K562 (cell line): ENCODE measurements at regions not wholly inside any gene's neighbourhood (a gene's known extent, or its start where the extent isn't known, plus 50 kb on each side); places are given as distances from the start of the nearest gene placed in this dataset.

ENCODE experiments used
- ATAC-seq: fragments of 200-7000 bp; cut with Tn5 transposase; 3 replicates; pipeline ENCODE4 v1.9.1; 2020; ENCODE audit warnings: moderate library complexity
- BruUV-seq: library from RNA; stranded (reverse); fragments of 400-500 nt; replicated peaks from 2 replicates; lab custom pipeline; 2021; lab: Mats Ljungman, UMichigan
- CTCF ChIA-PET: fragments of 300-600 bp; formaldehyde crosslinking; extraction: SDS; loops from one replicate; lab custom pipeline; 2021; ENCODE audit warnings: low intra/inter-chr PET ratio; lab: Yijun Ruan, JAX
- POLR2A ChIA-PET: fragments of 300-600, 350-650 bp; sonication (Branson Sonifier 250); formaldehyde crosslinking; extraction: SDS; loops from one replicate; lab custom pipeline; 2021; ENCODE audit warnings: antibody characterized with exemption, inconsistent platforms; lab: Yijun Ruan, JAX
- DNase-seq, 4 experiments: peaks; one replicate each; pipeline versions ENCODE4 v3.0.0 to v3.0.0-alpha.2; 2011 to 2018; ENCODE audit warnings: low spot score in 3 of 4, mixed read lengths in 3 of 4; ENCODE audit errors: extremely low read depth in 1 of 4
- FAIRE-seq: peaks from 2 replicates; lab custom pipeline; 2011; peaks lifted over from hg19 to GRCh38; lab: Jason Lieb, UNC
- H2AFZ ChIP-seq: 2 replicates; pipeline ENCODE4 v1.6.0; 2011; ENCODE audit warnings: low read depth, low read length, control low read depth, inconsistent platforms
- H3K27ac ChIP-seq: fragments of 200-600 bp; 3 replicates; pipeline ENCODE4 v1.8.0; 2011; ENCODE audit warnings: low read depth, mild to moderate bottlenecking, control low read depth, inconsistent platforms, low read length, moderate library complexity, mixed read lengths; ENCODE audit errors: extremely low read depth
- H3K27me3 ChIP-seq, 2 experiments: fragments of 300-600 bp in 1 of 2; 2 replicates in 1 of 2; 3 replicates in 1 of 2; pipeline versions ENCODE4 v1.6.0 to v1.8.0; 2011; ENCODE audit warnings: inconsistent platforms in 2 of 2, low read length in 2 of 2, mild to moderate bottlenecking in 1 of 2, mixed read lengths in 1 of 2, moderate library complexity in 1 of 2; ENCODE audit not compliant: control insufficient read depth in 2 of 2, insufficient read depth in 2 of 2
- H3K36me3 ChIP-seq: fragments of 300-600 bp; 3 replicates; pipeline ENCODE4 v1.8.0; 2011; ENCODE audit warnings: mild to moderate bottlenecking, low read length, inconsistent platforms; ENCODE audit not compliant: control insufficient read depth, insufficient read depth
- H3K4me1 ChIP-seq, 2 experiments: fragments of 200-600 bp in 1 of 2; replicated peaks in 1 of 2; 2 replicates in 1 of 2; 3 replicates in 1 of 2; pipeline versions ENCODE4 v1.5.1 to v1.8.0; 2011; ENCODE audit warnings: inconsistent platforms in 2 of 2, low read length in 2 of 2, mild to moderate bottlenecking in 1 of 2, mixed read lengths in 1 of 2, moderate library complexity in 1 of 2; ENCODE audit not compliant: control insufficient read depth in 2 of 2, insufficient read depth in 2 of 2
- H3K4me2 ChIP-seq: 2 replicates; pipeline ENCODE4 v1.6.1; 2011; ENCODE audit warnings: low read length, control low read depth, inconsistent platforms, mixed read lengths; ENCODE audit not compliant: insufficient read depth
- H3K4me3 ChIP-seq: fragments of 200-600 bp; sonication (generic), shearing (Covaris generic); 2 replicates; pipeline ENCODE4 v1.5.1; 2016; ENCODE audit warnings: control low read depth, inconsistent platforms
- H3K79me2 ChIP-seq: fragments of 200-600 bp; 3 replicates; pipeline ENCODE4 v1.8.0; 2011; ENCODE audit warnings: low read length, inconsistent platforms; ENCODE audit not compliant: control insufficient read depth, insufficient read depth
- H3K9ac ChIP-seq, 2 experiments: 2 replicates each; pipeline versions ENCODE4 v1.6.0 to v1.6.1; 2011; ENCODE audit warnings: low read depth in 2 of 2, low read length in 2 of 2, control low read depth in 1 of 2, inconsistent platforms in 1 of 2, mild to moderate bottlenecking in 1 of 2, mixed read lengths in 1 of 2; ENCODE audit not compliant: insufficient read depth in 1 of 2
- H3K9me1 ChIP-seq: one replicate; pipeline ENCODE4 v1.6.0; 2011; ENCODE audit warnings: inconsistent platforms, mild to moderate bottlenecking, low read length, moderate library complexity; ENCODE audit not compliant: control insufficient read depth, insufficient read depth
- H3K9me3 ChIP-seq: replicated peaks from 2 replicates; pipeline ENCODE4 v1.5.1; 2011; ENCODE audit warnings: low read depth, low read length, inconsistent platforms; ENCODE audit not compliant: control insufficient read depth, insufficient read depth
- H4K20me1 ChIP-seq: replicated peaks from 2 replicates; pipeline ENCODE4 v1.6.1; 2011; ENCODE audit warnings: low read length, inconsistent platforms, mixed read lengths; ENCODE audit not compliant: control insufficient read depth, insufficient read depth
- BRCA1 ChIP-seq, 2 experiments: fragments of 450-650 bp in 1 of 2; sonication (generic) in 1 of 2; formaldehyde crosslinking in 1 of 2; IDR thresholded peaks; 2 replicates each; pipeline versions ENCODE4 v1.5.0 to v1.6.1; 2017 to 2020; ENCODE audit warnings: mild to moderate bottlenecking in 1 of 2, missing genetic modification reagents in 1 of 2
- CBFB ChIP-seq: sonication (generic); formaldehyde crosslinking; IDR thresholded peaks from 2 replicates; pipeline ENCODE4 v1.4.0; 2020; ENCODE audit warnings: mild to moderate bottlenecking, missing genetic modification reagents
- GMEB1 ChIP-seq: fragments of 250-450 bp; sonication (Bioruptor Pico); IDR thresholded peaks from 2 replicates; pipeline ENCODE4 v1.4.0; 2020; ENCODE audit warnings: mild to moderate bottlenecking
- NCOA2 ChIP-seq, 2 experiments: fragments of 450-650 bp; IDR thresholded peaks; 2 replicates each; pipeline ENCODE4 v1.6.1; 2018; ENCODE audit warnings: mild to moderate bottlenecking in 2 of 2, moderate library complexity in 1 of 2; ENCODE audit not compliant: partially characterized antibody in 2 of 2
- WHSC1 ChIP-seq: IDR thresholded peaks from one replicate; pipeline ENCODE4 v1.6.1; 2012; ENCODE audit warnings: low read length, control low read depth, inconsistent platforms
- ZFP36 ChIP-seq: fragments of 150-350 bp; IDR thresholded peaks from 2 replicates; pipeline ENCODE4 v1.6.1; 2018; ENCODE audit warnings: low read length, low read depth; ENCODE audit not compliant: partially characterized antibody
- ZNF318 ChIP-seq, 2 experiments: fragments of 450-650 bp; IDR thresholded peaks; 2 replicates each; pipeline ENCODE4 v1.6.1; 2016; ENCODE audit warnings: mild to moderate bottlenecking in 2 of 2, borderline replicate concordance in 1 of 2, low read depth in 1 of 2, moderate library complexity in 1 of 2
- ZNF354B ChIP-seq: fragments of 250-450 bp; sonication (Bioruptor Pico); IDR thresholded peaks from 2 replicates; pipeline ENCODE4 v1.4.0; 2020
- ZNF740 ChIP-seq, 3 experiments: fragments of 200-800 bp in 1 of 3; sonication (Bioruptor generic) in 1 of 3; sonication (generic) in 1 of 3; formaldehyde crosslinking in 1 of 3; IDR thresholded peaks; 2 replicates each; pipeline versions ENCODE4 v1.6.1 to v1.8.0; 2016 to 2022; ENCODE audit warnings: mild to moderate bottlenecking in 2 of 3, missing compliant biosample characterization in 2 of 3, missing genetic modification characterization in 2 of 3, missing genetic modification reagents in 1 of 3
- WGBS: fragments of 100-300 bp; shearing (Covaris generic); methylation state at CpG from one replicate; pipeline ENCODE4 v1.1.6; 2016; ENCODE audit warnings: low coverage, mixed read lengths; ENCODE audit not compliant: insufficient coverage; ENCODE audit errors: missing lambda C conversion rate; 5-methylcytosine and 5-hydroxymethylcytosine counted together
- in situ Hi-C: fragments of 300-500 bp; cut with MboI; formaldehyde crosslinking; loops from 4 replicates; pipeline ENCODE4 v1.15.0; 2018; ENCODE audit warnings: inconsistent platforms, mixed read lengths
- intact Hi-C: fragments of 100-400 bp; cut with micrococcal nuclease; formaldehyde crosslinking; loops from 2 replicates; pipeline ENCODE4 v1.14.2; 2022

- H3K4me1 ChIP-seq, result no peaks in the 10 kb centered on the region
- no peak overlapping the region for H3K9ac ChIP-seq
- no peak overlapping the region for H2AFZ ChIP-seq
- DNase-seq, result no peak
- no peaks in the 10 kb centered on the region for H3K9me1 ChIP-seq
- H3K9me3 ChIP-seq, result no peaks in the 10 kb centered on the region
- intact Hi-C loops, result no loop called here
- ChIA-PET POLR2A (no interaction called here), CTCF (no interaction called here)
- no peaks in the 10 kb centered on the region for H3K27me3 ChIP-seq
- ATAC-seq, result no peak
- H4K20me1 ChIP-seq, result no peaks in the 10 kb centered on the region
- H3K27ac ChIP-seq, result no peak overlapping the region
- no peak overlapping the region for H3K4me2 ChIP-seq
- FAIRE-seq, result no peak
- H3K79me2 ChIP-seq, result no peaks in the 10 kb centered on the region
- no peaks in the 10 kb centered on the region for H3K36me3 ChIP-seq
- no peak overlapping the region for H3K4me3 ChIP-seq
- in situ Hi-C loops, result no loop called here
- 12% methylated on average over 9 of the region's 11 CpGs for WGBS
- no TSS peak for BruUV-seq
- TF ChIP-seq CBFB (no peak), WHSC1 (no peak), ZNF354B (CRISPR knock-in tag) (no peak), ZNF740 (CRISPR knock-in tag; IDR thresholded peaks at IDR 0.05) (no peak), ZNF740 (tag; IDR thresholded peaks at IDR 0.05) (no peak), GMEB1 (CRISPR knock-in tag) (no peak), ZNF318 (IDR thresholded peaks at IDR 0.05; ENCODE audit: borderline replicate concordance in 1 of 2, low read depth in 1 of 2) (no peak), ZFP36 (no peak), NCOA2 (IDR thresholded peaks at IDR 0.05; ENCODE audit: partially characterized antibody in 2 of 2) (no peak), BRCA1 (IDR thresholded peaks at IDR 0.05) (no peak), BRCA1 (CRISPR knock-in tag; IDR thresholded peaks at IDR 0.05) (no peak)
These were observed 249.4 kb upstream of the PCDH20 start for GRCh38 chr13:61664801-61665705.
